ENCODE measurements at regions not wholly inside any gene's neighbourhood (a gene's known extent, or its start where the extent isn't known, plus 50 kb on each side); places are given as distances from the start of the nearest gene placed in this dataset.
"Not testable (repeated sequence)": the region's sequence is repeated elsewhere in the genome, so short reads cannot be mapped to it uniquely, and the experiment has no call there.

DNA sequence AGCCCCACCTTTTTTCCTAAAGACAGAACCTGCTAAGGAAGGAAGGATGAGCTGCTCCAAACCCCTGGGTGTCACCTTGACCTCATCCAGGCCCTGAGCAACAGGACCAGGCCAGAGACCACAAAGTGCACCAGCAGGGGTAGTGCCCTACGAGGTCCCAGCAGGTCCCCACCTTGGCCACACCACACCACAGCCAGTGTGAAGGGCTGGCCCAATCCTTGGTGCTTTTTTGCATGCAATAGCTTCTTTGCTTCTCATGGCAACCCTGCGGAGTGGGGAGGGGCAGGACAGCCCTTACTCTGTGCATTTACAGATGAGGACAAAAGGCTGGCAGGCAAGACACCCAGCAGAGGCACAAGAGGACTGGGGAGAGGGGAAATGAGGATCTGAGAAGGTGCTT is 352.6 kb downstream of the BCL11B start:
- DNase-seq: no peak

DNA sequence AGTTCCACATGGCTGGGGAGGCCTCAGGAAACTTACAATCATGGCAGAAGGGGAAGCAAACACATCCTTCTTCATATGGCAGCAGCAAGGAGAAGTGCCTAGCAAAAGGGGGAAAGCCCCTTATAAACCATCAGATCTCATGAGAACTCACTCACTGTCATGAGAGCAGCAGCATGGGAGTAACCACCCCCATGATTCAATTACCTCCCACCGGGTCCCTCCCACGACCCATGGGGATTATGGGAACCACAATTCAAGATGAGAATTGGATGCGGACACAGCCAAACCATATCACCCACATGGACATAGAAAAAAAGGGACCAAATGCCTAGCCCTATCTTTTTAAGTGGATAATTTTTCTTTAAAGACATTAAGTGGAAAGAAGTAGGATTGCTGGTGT is 350.7 kb downstream of the BCL11B start:
- not testable (repeated sequence) for DNase-seq

DNA sequence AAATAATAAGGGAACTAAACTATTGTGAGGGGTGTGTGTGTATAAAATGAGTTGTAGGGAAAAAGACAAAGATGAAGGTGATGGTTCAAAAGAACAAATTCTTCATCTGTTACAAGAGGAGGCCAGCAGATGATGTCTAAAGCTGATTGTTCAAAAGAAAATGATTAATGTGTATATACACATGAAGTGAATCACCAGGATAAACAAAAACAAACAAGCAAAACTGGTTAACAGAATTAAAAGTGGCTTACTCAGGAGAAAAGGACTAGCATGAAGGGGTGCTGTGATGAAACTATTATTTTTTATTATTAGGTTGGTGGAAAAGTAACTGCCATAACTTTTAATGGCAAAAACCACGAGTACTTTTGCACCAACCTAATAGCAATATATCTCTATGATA is 348.4 kb downstream of the BCL11B start:
- no peak for DNase-seq

DNA sequence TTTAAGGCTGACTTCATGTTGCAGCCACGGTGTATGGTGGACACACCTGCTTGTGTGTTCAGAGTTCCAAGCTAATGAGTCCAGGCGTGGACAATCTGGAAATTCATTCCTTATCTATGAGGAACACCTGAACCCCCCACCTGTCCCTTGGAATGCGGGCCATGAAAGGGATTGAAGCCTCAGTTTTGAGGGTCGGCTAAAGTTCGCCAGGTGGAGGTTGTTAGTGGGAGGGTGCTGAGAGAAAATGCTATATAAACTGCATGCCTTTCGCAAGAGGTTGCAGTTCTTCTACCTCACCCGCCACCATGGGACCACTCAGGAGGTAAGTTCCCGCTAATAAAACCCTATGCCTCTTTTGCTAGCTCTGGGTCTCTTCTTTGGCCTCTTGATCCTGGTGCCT is 348.0 kb downstream of the BCL11B start:
- DNase-seq: no peak

DNA sequence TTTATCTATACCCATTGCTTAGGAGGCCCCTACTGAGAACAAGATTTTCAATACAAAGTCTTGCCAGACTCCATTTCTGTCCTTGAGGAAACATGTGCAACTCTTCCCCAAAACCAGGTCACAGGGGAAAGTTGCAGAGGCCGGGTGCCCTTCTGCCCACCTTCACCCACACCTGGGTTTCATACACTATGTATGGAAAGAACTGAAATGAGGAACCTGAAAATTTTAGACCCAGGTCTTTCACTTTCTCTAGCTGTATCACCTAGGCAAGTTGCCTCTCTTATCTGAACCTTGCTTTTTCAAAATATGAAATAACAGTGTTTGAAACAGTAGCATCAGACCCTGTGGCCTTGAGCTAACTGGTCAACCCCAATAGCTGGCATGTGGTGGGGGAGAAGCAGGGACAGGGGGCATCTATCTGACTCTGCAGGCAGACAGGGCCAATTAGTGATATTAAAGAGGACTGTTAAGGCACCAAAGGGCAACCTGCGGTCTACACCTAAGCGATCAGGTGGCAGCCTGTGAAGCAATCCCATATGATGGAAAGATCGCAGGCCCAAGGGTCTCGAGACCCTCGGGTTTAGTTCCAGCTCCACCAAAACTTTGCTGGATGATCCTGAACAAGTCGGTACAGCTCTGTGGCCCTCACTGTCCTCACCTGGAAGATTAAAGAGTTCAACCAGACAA is 346.5 kb downstream of the BCL11B start:
- no peak for DNase-seq

DNA sequence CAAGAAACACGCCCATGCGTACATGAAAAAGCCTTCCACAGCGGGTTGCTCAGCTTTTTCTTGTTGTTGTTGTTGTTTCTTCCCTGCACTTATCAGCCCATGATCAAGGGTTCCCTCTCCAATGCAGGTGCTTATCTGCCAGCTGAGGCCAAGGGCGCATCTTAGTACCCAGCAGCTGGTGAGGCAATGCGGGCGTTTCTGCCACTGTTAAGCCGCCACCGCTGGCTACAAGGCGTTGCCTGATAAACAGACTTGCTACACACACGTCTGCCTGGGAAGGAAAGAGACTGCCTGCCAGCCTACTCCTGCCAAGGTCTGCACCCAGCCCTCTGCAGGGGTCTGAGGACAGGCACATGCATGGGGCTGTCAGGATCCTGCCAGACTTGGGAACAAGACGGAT is 345.9 kb downstream of the BCL11B start:
- no peak for DNase-seq

DNA sequence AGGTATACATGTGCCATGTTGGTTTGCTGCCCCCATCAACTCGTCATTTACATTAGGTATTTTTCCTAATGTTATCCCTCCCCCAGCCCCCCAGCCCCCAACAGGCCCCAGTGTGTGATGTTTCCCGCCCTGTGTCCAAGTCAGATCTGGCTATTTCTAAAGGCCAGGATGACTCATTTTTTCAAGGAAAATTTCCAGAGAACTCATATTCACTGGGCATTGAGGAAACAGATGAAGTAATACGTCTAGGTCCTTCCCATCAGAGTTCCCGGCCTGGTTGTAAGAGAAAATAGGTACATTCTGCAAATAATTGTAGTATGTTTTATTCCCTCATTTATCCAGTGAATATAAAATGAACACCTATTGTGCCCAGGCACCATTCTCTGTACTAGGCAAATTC is 345.2 kb downstream of the BCL11B start:
- DNase-seq: no peak

DNA sequence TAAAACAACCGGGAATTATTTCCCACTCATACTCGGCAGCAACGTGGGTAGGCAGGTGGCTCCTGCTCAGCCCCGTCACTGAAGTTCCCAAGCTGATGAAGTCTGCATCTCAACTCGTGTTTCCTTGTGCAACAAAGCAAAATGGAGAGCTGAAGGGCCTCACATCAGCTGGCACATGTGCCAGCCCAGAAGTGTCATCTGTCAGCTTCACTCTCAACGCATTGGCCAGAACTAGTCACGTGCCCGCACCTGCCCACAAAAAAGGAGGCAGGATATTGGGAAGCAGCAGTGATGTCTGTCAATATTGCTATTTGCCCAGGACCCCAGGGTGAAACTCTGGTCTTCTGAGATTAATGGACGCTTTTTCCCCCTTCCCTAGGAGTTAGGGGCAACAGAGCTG is 344.0 kb downstream of the BCL11B start:
- DNase-seq: no peak

DNA sequence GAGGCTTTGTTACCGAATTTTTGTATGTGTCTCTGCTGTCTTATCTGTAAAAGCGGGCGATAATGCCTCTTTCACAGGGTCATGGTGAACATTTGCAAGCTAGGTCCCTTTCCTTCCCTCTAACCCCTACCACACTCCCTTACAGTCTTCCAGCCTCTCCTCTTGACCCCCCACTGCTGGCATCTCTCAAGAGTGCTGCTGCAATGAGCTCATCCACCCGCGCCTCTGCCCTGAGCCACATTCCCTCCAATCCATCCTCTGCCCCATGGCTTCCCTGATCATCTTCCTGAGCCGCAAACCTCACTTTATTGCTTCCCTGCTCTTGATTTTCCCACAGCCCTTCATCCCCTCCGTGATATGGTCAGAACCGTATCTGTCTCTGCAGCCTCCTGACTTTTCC is 343.6 kb downstream of the BCL11B start:
- DNase-seq: no peak

DNA sequence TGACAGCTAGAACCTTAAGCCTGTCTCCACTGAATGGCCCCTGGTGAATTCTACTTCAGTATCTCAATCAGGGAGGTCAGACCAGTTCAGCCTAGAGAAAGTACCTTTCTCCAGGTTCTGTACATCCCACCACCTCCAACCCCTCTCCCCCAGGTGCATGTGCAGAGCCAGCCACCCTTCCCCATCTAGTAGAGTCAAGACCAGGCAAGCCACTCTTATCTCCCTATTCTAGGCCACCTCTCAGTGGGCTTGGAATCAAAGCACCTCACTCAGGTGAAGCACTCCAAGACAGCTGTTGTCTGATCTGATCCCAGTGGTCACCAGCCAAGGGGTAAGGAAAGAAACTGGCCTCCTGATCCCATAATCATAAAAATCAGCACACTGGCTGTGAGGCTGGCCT is 340.9 kb downstream of the BCL11B start:
- DNase-seq: no peak

DNA sequence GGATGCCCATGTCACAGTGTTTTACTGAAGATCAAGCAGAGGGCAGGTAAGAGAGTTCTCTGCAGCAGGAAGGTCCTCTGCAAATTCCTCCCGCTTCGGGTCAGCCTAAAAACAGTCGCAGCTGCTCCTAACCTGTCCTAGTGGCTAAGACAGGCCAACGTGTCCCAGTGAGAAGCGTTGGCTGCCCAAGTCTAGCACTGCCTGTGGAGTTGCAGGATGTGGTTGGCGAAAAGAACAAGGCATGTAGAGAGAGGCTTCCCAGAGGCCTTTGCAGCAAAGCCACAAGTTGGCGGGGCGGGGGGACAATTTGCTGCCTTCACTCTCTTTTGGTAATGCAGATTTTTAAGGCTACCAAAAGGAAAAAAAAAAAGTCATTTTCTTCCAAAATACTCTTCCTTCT is 340.1 kb downstream of the BCL11B start:
- DNase-seq: no peak

DNA sequence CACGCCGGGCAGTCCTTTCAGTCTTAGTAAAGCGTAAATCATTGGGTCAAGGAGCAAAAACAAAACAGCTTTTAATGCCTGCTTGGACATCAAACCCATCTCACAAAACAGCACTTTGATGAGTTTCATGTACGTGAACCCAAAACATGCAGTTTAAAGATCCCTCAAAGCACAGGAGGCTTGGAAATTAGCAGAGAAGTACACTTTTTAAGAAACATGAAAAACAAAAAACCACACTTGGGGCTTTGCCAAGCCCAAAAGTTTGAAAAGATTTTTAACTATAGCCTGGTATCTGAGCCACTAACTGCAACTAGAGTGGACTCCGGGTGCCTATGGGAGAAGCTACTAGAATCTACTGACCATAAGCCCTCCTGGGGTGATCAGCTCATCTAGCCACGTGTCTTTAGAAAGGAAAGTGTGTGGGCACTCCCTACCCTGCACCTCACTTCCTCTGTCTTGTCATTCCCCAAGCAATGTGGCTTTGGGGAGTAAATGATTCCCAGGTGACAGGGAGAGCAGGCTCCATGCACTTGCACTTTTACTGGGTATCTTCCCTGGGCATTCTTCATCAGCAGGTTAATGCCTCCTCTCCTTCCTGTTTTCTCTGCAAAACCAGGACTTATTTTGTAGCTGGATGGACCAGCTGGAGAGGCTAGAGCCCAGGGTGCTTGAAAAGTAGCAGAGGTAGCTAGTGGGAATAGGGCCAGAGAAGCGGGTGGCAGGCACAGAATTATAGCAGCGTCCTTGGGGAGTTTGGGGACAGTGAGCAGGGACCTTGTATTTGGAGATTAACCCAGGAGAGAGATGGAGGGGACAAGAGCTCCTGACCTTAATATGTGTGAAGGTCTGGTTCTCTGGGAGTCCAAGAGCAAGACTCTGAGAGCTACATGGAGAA is 339.3 kb downstream of the BCL11B start:
- DNase-seq: no peak

DNA sequence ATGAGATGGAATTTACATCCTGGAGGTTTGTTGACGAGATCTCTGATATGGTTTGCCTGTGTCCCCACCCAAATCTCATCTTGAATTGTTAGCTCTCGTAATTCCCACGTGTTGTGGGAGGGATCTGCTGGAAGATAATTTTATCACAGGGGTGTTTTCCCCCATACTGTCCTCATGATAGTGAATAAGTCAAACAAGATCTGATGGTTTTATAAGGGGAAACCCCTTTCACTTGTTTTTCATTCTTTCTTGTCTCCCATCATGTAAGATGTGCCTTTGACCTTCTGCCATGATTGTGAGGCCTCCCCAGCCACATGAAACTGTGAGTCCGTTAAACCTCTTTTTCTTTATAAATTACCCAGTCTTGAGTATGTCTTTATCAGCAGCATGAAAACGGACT is 337.4 kb downstream of the BCL11B start:
- DNase-seq: not testable (repeated sequence)

DNA sequence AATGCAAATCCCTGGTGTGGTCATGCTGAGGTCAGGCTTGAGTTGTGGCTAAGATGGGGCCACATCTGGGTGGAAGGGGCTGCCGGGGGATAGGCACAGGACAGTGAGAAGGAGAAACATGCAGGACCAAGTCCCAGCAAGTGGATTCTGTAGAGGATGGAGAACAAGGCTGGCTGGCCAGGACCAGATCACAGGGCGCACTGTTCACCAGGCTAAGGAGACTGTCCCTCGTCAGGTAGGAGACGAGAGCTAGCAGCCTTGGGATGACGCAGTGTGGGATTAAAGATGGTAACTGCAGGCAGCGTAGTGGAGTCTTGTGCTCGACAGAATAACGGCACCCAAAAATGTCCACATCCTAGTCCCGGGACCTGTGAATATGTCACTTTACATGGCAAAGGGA is 336.1 kb downstream of the BCL11B start:
- DNase-seq: no peak

DNA sequence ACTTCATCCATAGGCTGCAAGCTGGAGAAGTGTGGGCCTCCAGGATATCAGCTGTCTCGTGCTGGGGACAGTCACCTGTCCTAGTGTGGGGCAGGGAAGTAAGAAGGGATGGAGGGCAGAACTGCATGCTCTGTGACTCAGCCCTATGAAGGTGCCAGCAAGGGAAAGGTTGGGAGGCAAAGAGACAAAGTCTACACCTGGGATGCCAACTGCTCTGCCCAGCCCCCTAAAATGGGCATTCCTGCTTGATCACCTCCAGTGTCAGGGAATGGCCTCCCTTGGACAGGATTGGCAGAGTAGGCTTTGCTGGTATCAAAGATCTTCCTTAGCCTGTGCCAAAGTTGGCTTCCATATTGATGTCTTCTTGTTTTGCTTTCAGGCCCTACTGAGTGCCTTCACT is 335.0 kb downstream of the BCL11B start:
- DNase-seq: no peak

DNA sequence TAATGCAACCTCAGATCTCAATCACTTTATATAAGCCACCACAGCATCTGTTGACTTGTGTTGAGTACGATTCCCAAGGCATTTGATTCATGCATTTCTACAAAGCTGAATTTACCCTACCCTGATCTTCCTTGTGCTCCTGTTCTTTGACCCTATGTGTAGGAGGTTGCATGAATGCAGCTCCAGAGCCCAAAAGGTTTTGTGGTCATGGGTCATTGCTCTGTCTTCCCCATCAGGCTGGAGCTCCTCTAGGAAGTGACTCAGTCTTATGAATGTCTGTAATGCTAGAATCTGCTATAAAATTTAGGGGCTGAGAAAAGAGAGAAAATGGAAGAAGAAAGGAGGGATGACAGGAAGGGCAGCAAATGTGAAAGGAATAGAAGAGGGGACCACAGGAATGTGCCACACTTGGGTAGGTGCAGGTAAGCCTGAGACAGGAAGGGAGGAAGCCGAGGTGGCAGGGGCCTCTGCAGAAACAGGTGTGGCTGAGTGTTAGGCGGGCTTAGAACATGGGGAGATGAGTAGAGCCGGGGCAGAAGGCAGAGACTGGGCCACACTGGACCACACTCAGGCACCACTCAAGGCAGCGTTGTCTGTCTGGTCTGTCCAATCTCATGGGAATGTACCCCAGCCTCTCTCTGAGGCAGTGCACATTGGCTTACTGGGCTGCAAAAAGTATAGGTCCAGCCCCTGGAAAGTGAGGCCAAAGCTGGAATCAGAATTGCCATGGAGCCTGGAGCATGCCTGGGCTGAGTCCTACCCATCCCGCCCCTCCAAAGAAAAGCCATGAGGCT is 334.1 kb downstream of the BCL11B start:
- no peak for DNase-seq

DNA sequence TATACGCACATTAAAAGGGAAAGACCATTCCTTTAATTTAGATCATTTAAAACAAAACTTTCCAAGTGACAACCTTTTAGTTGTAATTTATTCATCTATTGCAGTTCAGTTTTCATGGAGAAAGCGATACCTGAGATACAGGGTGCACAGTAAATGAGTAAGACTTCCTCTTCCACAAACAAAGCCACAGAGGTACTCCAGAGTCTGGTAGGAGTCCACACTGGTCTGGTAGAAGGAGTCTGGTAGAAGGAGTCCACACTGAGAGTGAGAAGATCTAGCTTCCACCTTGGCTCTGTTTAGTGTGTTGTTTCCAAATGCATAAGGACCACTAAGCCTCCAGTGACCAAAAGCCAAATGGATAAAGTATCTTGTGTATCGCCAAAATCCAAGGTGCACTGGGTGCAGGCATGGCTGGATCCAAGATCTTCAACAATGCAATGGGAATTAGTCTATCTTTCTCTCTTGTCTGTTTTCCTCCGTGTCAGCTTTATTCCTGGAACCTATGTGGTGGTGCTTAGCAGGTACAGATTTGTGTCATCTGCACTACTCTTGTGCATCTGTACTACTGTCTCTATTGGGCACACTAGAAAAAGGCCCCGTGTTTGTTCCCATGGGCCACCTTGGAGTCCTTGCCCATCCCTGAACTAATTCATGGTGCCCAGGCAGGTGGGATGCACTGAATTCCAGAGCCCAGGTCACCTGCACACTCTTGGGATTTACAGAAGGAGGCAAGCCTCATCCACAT is 331.1 kb downstream of the BCL11B start:
- DNase-seq: no peak

DNA sequence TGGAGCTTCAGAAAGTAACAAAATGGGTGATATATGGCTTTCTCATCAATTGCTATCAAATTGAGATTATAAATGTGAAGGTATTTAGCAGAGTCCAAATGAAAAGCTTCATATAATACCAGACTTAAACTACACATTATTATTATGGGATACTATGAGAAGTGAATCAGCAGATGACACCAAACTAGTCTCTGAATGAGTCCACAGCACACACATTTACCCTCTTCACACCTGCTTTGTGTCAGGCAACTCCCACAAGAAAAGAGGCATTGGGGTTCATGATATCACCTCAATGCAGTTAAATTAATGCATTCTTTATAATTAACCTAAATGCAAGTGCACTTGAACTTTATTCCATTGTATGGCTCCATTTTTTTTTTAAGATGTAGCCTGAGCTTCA is 330.5 kb downstream of the BCL11B start:
- no peak for DNase-seq

DNA sequence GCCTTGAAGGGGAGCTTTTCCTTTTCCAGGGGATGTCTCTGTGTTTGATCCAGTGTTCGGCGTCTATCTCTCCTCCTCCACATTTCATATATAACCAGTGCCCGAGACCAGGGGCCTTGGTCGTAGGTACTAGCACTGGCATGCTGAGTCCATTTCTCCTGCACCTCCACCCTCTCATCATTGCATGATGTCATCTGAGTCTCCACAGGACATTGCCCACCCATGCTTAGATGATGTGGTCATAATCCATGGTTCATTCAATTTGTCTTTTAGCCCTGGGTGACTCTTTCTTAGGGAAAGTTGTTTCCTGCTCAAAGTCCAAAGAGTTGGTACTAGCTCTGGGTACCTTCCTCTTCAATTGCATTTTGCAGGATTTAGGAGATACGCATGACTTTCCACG is 328.1 kb downstream of the BCL11B start:
- no peak for DNase-seq

DNA sequence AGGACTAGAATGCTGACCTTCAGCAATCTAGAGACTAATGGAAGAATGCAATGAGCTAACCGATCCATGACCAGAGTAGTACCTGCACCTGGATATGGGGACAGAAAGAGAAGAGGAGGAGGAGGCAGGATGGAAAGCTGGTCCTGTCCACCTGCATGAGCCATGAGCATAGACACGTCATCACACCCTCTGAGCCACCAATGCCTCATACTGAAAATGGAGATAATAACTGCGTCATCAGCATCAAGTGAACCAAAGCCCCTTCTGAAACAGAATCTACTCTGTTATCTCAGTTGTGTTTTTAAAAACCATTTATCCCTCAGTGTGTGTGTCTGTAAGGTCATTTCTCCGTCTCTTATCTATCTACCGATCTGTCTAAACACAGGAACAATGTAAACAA is 327.0 kb downstream of the BCL11B start:
- no peak for DNase-seq

DNA sequence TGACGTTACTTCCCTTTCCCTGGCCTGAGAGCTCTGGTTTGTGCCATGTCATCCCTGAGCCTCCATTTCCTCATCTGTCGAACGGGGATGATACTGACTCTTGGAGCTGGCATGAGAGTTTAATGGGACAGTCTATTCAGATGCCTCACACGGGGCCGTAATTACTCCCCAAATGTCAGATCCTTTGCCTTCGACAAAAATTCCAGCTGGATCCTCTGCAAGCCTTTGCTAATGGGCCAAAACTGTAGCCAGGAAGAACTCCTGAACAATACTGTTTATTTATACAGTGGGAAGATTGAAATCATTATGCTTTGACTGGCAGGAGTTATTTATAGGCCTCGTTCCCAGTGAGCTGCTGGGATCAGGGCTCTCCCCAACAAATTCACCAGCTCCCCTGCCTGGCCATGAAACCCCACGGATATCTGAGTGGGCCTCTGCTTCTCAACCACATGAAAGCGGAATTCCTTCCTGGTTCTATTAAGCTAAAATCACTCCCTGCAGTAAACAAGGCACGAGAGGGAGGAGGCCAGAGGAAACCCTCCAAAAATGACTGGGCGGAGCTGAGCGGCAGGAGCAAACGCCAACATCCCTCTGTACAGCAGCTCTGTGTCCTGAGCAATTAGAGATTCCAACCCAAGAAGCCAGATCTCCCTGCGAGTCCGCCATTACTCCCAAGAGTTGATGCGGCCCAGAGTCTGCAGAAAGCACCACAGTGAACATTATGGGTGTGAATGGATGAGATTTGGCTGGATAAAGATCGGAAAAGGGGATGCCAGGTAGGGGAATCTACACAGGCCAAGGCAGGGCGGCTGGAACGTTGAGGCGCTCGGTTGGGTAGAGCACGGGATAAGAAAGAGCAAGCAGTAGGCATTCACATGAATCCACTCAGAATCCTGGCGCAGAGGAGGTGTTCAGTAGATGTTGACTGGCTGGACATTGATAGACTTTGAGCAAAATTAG is 326.1 kb downstream of the BCL11B start:
- no peak for DNase-seq

DNA sequence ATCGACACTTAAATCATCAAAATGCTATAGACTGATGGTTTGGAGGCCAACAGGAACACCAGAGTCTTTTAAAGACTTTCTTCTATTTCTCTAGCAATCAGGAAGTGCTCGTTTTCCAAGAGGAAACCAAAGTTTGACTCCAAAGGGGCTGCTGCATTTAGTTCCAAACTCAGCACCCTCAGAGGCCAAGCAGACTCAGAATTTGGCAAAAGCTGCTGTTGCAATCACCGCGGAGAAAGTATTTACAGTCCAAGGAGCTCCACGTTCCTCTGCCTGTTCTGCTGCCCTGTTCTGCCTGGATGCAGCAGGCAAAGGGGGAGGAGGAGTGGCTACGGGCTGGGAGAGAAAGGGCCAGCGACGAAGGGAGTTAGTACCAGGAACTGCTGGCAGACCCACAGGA is 325.1 kb downstream of the BCL11B start:
- no peak for DNase-seq

Measured in COR-L47 (cell line).